Gastrocnemius medialis (tissue), 4 donors: ENCODE measurements at regions not wholly inside any gene's neighbourhood (a gene's known extent, or its start where the extent isn't known, plus 50 kb on each side); places are given as distances from the start of the nearest gene placed in this dataset.

Experiments
- CTCF ChIP-seq, 5 experiments: fragments of 450-650 bp in 3 of 5; fragments of 200-600 bp in 2 of 5; sonication (generic) in 2 of 5; IDR thresholded peaks in 4 of 5; conservative IDR thresholded peaks in 1 of 5; 1 replicate in 4 of 5; 2 replicates in 1 of 5; pipeline ENCODE4 v1.5.1; 2016 to 2019; ENCODE audit warnings: antibody characterized with exemption in 5 of 5, mild to moderate bottlenecking in 3 of 5, moderate library complexity in 3 of 5
- POLR2A ChIP-seq, 2 donors: fragments of 450-650 bp; IDR thresholded peaks; one replicate each; pipeline ENCODE4 v1.6.1; 2017; ENCODE audit warnings: antibody characterized with exemption in 2 of 2, mild to moderate bottlenecking in 2 of 2, moderate library complexity in 2 of 2

GRCh38 chr12:84124211-84124610 is 788.4 kb downstream of the SLC6A15 start:
- TF ChIP-seq POLR2A (IDR thresholded peaks at IDR 0.05) (no peak), CTCF (IDR thresholded peaks at IDR 0.05 in 4 of 5, conservative IDR thresholded peaks at IDR 0.05 in 1 of 5) (no peak)
